ENCODE measurements at regions not wholly inside any gene's neighbourhood (a gene's known extent, or its start where the extent isn't known, plus 50 kb on each side); places are given as distances from the start of the nearest gene placed in this dataset.

DNA sequence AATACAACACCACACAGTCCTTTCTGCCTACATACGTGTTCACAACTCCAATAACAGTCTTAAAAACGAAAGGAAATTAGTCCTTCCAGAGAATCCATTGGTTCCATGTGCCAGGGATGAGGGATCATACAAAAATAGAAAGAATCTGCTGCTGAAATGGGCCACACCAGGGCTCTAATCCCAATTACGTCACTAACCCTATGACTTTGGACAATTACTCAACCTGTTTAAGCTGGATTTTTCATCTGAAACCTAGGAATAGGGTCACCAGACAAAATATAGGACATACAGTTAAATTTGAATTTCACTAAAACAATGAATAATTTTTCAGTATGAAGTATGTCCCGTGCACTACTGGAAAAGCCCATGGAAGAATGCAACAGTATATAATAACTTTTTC lies 264.7 kb downstream of the YTHDC2 start:
- H3K27me3 ChIP-seq (ENCODE audit: insufficient read depth, poor library complexity, severe bottlenecking), result no peaks in the 10 kb centered on the region
- H3K4me3 ChIP-seq (replicated peaks; ENCODE audit: insufficient read depth, low read length), result no peak overlapping the region
- no peak for DNase-seq (ENCODE audit: low read depth in 1 of 2, low spot score in 1 of 2)
- no peak overlapping the region for H3K27ac ChIP-seq (replicated peaks)
- TF ChIP-seq, protein P1, sequence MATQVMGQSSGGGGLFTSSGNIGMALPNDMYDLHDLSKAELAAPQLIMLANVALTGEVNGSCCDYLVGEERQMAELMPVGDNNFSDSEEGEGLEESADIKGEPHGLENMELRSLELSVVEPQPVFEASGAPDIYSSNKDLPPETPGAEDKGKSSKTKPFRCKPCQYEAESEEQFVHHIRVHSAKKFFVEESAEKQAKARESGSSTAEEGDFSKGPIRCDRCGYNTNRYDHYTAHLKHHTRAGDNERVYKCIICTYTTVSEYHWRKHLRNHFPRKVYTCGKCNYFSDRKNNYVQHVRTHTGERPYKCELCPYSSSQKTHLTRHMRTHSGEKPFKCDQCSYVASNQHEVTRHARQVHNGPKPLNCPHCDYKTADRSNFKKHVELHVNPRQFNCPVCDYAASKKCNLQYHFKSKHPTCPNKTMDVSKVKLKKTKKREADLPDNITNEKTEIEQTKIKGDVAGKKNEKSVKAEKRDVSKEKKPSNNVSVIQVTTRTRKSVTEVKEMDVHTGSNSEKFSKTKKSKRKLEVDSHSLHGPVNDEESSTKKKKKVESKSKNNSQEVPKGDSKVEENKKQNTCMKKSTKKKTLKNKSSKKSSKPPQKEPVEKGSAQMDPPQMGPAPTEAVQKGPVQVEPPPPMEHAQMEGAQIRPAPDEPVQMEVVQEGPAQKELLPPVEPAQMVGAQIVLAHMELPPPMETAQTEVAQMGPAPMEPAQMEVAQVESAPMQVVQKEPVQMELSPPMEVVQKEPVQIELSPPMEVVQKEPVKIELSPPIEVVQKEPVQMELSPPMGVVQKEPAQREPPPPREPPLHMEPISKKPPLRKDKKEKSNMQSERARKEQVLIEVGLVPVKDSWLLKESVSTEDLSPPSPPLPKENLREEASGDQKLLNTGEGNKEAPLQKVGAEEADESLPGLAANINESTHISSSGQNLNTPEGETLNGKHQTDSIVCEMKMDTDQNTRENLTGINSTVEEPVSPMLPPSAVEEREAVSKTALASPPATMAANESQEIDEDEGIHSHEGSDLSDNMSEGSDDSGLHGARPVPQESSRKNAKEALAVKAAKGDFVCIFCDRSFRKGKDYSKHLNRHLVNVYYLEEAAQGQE (IDR thresholded peaks at IDR 0.05; ENCODE audit: insufficient replicate concordance, low read depth), result no peak
- TF ChIP-seq POLR2AphosphoS5 (IDR thresholded peaks at IDR 0.05; ENCODE audit: low read depth) (no peak), GABPA (IDR thresholded peaks at IDR 0.05; ENCODE audit: low read depth) (no peak), SPI1 (IDR thresholded peaks at IDR 0.05; ENCODE audit: borderline replicate concordance, low read depth) (no peak)
- TF ChIP-seq, protein P2, sequence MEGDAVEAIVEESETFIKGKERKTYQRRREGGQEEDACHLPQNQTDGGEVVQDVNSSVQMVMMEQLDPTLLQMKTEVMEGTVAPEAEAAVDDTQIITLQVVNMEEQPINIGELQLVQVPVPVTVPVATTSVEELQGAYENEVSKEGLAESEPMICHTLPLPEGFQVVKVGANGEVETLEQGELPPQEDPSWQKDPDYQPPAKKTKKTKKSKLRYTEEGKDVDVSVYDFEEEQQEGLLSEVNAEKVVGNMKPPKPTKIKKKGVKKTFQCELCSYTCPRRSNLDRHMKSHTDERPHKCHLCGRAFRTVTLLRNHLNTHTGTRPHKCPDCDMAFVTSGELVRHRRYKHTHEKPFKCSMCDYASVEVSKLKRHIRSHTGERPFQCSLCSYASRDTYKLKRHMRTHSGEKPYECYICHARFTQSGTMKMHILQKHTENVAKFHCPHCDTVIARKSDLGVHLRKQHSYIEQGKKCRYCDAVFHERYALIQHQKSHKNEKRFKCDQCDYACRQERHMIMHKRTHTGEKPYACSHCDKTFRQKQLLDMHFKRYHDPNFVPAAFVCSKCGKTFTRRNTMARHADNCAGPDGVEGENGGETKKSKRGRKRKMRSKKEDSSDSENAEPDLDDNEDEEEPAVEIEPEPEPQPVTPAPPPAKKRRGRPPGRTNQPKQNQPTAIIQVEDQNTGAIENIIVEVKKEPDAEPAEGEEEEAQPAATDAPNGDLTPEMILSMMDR (IDR thresholded peaks at IDR 0.05; ENCODE audit: insufficient read depth, low read length), result no peak

DNA sequence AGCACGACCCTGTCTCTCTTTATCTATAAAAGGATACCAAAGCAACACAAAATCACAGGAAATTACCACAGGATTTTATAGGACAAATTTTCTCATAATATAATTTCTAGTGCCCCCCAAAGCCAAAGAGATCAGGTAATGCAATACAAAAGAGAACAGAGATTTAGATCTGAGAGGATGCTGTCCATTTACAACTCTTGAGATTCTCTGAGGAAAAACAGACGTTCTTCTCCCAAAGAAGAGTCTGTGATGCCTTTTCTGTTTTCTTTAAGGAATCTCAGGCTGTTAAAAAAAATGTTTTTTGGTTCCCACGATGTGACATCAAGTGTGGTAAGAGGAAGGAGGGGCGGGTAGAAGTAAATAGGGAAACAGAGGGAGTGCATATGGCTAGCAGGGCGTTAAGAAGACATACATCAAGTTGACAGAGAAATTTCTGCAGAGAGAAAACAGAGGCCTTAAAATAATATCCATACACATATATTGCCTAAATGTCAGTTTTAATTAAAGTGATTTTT lies 274.7 kb downstream of the YTHDC2 start:
- DNase-seq (ENCODE audit: low read depth in 1 of 2, low spot score in 1 of 2), result no peak
- no peaks in the 10 kb centered on the region for H3K27me3 ChIP-seq (ENCODE audit: insufficient read depth, poor library complexity, severe bottlenecking)
- no peak overlapping the region for H3K4me3 ChIP-seq (replicated peaks; ENCODE audit: insufficient read depth, low read length)
- H3K27ac ChIP-seq (replicated peaks), result no peak overlapping the region
- no peak for TF ChIP-seq POLR2AphosphoS5 (IDR thresholded peaks at IDR 0.05; ENCODE audit: low read depth)
- TF ChIP-seq, protein P1 (IDR thresholded peaks at IDR 0.05; ENCODE audit: insufficient replicate concordance, low read depth), result no peak
- no peak for TF ChIP-seq SPI1 (IDR thresholded peaks at IDR 0.05; ENCODE audit: borderline replicate concordance, low read depth)
- TF ChIP-seq, protein P2 (IDR thresholded peaks at IDR 0.05; ENCODE audit: insufficient read depth, low read length), result no peak
- no peak for TF ChIP-seq GABPA (IDR thresholded peaks at IDR 0.05; ENCODE audit: low read depth)

DNA sequence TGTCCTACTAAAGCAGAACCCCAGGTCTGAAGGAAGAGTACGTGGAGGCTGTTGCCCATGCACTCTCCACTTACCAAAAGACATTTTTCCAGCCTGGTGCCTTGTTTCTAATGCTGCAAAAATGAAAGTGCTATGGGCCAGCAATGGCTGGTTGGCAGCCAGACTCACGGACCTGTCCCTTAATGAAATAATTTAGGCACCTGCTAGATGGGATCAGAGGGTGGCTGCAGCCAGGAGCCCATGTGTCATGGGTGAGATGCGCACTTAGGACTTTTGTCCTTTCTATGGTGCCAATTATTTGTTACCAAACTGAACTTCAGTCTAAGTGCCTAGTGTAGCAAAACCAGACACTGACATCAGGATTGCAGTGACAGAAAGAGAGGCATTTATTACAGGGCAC lies 276.3 kb downstream of the YTHDC2 start:
- Histone ChIP-seq H3K27me3 (ENCODE audit: insufficient read depth, poor library complexity, severe bottlenecking) (no peaks in the 10 kb centered on the region), H3K4me3 (replicated peaks; ENCODE audit: insufficient read depth, low read length) (no peak overlapping the region), H3K27ac (replicated peaks) (no peak overlapping the region)
- TF ChIP-seq, protein P1 (IDR thresholded peaks at IDR 0.05; ENCODE audit: insufficient replicate concordance, low read depth), result no peak
- TF ChIP-seq SPI1 (IDR thresholded peaks at IDR 0.05; ENCODE audit: borderline replicate concordance, low read depth), result no peak
- TF ChIP-seq, protein P2 (IDR thresholded peaks at IDR 0.05; ENCODE audit: insufficient read depth, low read length), result no peak
- no peak for TF ChIP-seq POLR2AphosphoS5 (IDR thresholded peaks at IDR 0.05; ENCODE audit: low read depth)
- no peak for TF ChIP-seq GABPA (IDR thresholded peaks at IDR 0.05; ENCODE audit: low read depth)
- no peak for DNase-seq (ENCODE audit: low read depth in 1 of 2, low spot score in 1 of 2)

All from HL-60 (cell line).